ENCODE measurements at regions not wholly inside any gene's neighbourhood (a gene's known extent, or its start where the extent isn't known, plus 50 kb on each side); places are given as distances from the start of the nearest gene placed in this dataset.
"Not testable (repeated sequence)": the region's sequence is repeated elsewhere in the genome, so short reads cannot be mapped to it uniquely, and the experiment has no call there.

DNA sequence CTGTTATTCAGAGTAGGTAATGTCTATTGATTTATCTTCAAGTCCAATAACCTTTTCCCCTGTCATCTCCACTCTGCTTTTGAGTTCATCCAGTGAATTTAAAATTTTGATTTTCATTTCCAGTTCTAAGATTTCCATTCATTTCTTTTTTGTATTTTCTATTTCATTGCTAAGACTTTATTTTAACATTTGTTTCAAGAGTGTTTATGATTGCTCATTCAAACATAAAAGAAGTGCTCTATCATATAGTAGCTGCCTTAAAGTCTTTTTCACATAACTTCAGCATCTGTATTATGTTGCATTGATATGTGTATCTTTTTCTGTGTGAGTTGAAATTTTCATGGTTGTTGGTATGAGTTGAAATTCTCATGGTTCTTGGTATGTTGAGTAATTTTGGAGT is 341.6 kb downstream of the SOX4 start:
- no peak for DNase-seq

DNA sequence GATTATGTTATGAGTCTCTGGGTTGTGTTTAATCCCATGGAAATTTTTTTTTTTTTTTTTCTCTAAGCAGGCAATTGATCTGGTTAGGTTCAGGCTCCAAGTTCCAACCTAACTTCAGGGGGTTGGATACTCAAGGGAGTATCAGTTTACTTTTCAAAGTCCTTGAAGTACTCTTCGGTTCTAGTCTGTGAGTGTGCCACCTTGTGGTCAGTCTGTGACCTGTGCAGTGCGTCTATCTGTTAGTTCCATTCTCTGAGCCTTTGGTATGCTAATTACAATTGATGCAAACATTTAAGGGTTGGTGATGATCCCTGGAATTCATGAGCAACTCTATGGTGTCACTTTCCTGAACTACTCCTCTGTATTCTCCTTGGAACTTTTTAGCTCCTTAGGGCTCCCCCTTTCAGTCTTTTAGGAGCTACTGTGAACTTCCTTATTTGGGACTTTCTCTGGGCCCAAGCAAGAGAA is 342.0 kb downstream of the SOX4 start:
- DNase-seq = no peak

DNA sequence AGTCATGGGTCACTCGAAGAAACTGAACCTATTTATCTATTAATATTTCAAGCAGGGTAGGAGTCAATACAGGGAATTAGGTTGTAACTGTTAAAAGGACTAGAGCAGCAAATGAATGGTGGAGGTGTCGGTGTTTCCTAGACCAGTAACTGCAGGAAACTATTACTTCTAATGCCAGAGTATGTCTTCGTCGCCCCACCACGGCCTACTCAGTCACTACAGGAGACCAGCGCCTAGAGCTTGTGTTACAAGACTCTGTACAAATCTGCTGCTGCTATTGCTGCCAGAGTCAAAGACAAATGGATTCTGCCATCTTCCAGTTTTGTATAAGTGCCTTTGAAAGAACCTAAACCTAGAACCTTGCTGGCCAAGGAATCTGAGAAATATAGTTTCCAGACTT is 343.9 kb downstream of the SOX4 start:
- no peak for DNase-seq

DNA sequence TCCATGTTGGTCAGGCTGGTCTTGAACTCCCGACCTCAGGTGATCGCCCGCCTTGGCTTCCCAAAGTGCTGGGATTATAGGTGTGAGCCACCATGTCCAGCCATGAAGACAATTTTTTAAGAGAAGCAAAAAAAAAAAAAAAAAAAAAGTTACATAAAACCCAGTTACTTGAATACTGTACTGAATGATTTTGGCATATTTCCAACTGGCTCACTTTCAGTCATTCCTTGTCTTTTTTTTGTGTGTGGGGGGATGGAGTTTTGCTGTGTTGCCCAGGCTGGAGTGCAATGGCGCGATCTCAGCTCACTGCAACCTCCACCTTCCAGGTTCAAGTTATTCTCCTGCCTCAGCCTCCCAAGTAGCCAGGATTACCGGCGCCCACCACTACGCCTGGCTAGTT is 345.5 kb downstream of the SOX4 start:
- not testable (repeated sequence) for DNase-seq

DNA sequence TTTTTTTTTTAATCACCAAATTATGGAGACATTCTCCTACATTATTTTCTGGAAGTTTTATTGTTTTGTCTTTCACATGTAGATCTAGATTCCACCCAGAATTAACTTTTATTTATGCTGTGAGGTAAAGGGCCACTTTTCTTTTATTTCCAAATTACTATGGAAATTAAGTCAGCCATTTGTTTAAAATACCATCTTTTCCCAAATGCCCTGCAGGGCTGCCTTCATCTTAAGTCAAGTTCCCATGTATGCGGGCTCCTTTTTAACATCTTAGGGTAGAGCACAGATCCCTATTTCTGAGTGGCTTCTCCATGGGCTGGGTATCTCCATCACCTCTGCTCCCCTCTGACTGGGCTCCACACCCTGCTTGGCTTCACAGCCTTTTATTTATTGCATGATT is 348.4 kb downstream of the SOX4 start:
- no peak for DNase-seq

DNA sequence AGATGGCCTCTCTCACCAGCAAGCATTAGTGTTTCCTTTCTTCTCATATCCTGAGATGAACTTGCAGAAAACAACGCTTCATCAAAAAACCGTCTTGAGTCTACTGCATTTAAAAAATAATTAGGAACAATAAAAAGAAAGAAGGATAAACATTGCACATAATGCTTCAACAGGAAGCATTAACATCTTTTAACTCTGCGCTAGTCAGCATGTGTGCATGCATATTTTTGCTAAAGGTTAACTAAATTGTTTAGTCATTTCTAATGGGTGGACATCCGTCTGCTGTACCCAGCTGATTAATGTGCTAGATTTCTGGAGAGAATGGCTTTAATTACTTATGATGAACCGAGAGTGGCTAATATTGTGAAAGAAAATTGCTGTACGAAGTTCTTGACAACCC is 349.3 kb downstream of the SOX4 start:
- no peak for DNase-seq

DNA sequence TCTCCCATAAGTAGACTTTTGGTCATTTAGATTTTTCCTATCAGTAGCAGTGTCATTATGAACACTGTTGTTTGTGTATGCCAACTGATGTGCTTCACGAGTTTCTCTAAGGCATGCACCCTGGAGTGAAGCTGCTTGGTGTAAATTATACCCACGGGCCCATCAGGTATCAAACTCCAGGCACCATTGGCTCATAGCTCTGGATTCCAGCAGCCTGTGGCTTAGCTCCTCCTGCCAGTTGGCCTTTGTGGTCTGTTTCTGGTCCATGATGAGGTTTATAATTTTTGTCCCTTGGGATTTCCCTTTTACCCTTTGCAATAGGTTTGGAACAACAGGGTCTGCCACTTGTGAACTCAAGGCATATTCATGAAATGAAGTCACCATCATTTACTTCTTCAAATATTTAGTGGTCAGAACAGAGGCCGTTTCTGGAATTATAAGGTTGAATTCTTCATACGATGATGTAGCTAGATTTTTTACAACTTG is 350.5 kb downstream of the PRL start:
- no peak for DNase-seq

DNA sequence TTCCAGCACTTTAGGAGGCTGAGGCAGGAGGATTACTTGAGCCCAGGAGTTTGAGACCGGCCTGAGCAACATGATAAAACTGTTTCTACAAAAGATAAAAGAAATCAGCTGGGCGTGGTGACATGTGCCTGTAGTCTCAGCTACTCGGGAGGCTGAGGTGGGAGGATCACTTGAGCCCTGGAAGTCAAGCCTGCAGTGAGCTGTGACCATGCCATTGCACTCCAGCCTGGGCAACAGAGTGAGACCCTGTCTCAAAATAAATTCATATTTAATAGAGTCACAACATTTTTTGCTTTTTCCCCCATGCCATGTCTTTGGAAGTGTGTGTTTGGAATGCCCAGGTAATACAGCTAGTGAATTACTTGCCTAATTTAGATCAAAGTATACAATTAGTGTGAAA is 349.6 kb downstream of the PRL start:
- DNase-seq = not testable (repeated sequence)

DNA sequence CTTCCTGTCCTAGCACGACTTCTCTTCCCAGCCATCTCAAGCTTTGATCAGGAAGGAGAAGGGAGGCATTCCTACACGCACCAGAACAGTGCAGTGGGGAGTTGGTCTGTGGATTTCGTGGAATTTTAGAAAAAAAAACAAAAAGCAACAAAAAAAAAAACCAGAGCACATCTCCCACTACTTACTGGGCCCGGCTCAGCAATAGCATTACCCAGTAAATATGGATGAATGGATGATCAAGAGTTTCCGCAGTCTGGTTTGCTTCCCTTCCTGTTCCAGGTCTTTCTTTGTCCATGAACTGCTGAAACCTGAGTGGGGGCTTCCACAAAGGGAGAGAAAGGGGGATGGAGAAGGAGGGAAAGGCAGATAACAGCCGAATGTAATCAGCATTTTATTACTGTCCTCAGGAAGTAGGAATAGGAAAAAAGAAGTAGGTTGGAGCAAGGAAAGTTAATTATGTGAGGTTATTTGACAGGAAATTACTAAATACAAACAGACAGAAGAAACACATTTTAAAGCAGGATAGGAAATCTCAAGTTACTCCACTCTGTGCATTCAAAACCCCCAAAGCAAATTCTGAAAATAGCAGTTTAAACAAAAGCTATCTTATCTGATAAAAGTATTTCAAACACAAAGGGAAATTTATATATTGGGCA is 349.0 kb downstream of the PRL start:
- no peak for DNase-seq

DNA sequence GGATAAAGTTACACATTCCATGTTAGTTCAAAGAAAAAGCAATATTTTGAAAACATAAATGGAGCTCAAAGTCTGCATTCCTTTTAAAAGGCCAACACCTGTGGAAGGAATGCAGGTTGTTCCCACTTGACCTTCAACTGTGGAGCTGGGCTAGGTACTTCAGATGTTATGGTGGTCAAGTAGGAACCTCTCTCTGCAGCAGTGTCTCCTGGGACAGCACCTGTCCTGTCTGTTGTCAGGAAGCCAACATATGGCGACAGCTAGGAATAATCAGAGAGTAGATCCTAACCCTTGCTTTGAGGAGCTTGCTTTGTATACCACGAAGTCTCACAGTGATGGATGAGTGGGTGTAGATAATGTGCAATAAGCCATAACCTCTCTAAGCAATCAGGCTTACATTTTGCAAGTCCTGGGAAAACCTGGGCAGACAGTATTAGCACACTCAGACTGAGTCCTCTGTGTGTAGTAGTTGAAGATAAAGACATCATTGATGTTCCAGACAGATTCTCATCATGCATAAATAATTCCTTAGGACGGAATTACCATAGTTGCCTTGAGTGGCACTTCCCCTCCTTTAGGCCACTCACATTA is 347.5 kb downstream of the PRL start:
- no peak for DNase-seq

DNA sequence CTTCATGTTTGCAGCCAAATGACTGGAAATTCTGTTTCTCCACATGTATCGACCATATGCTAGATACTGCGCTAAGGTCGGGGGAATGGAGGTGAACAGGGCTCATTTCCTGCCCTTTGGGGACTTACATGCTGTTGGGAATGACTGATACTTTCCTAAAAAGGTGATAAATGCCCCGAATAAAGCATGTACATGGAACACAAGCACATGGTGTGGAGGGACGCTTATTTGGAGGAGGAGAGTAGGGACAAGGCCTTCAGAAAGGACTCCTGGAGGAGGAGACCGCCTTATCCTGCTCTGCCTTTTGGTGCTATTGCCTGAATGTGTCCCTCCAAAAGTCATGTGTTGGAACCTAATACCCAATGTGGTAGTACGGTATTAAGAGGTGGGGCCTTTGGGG is 344.5 kb downstream of the PRL start:
- no peak for DNase-seq

DNA sequence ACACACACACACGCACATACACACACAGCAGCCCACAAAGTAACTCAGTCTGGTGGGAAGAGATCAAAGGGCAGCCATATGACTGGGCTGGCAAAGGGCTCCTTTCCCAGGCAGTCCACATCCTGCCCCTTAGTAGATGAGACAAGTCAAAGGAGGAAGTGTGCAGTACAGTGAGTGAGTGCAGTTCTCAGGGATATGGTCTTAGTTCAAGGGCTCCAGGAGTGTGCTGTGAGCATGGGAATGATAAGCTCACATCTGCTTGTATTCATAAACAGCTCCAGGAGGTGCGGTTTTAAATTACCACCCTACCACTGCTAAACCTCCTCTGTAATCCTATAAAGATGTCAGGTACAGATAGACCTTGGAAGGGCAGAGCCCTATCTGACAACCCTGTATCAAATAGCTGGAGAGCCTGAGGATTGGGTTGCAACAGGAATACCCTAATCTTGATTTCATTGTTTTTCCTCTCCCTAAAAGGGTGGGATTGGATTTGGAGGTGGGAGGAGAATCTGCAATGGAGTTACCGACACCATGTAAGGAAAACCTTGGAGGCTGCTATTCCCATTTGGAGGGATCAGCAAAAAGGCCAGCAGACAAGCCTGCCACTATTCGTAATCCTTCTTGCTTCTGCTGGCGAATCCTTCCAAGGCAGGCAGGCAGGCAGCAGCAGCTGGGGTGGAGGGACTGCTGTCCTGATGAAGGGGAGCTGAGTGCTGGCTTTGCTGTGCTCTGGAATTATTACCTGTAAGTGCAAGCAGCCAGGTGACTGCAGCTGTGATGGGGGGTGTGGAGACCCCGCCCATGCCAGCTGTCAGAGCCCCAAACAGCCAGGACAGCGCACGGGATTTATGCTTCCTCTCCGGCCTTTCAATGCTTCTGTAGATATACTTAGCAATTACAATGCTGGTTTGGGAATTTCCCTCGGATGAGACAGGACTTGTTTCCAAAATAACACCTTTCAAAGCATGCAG is 342.7 kb downstream of the PRL start:
- no peak for DNase-seq

DNA sequence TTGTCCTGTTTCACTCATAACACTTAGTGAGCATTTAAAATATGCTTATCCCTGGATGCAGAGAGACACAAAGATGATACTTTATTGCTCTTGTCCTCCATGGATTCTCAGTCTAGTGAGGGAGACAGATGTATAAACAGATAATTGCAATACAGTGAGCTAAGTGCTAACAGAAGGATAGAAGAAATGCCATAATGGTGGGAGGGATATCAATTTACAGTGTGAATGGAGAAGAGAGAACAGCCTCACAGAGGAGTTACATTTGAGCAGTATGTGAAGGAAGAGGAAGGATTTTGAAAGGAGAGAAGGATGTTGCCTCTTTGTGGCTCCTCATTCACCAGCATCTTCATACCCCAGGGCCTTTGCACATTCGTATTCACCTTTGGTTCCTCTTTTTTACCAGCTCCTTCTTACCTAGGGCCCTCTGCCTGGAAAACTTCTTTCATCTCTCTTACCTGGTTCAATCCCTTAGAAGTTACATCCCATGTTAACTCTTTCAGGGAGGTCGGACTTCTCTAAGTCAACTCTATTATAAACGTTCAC is 341.7 kb downstream of the PRL start:
- DNase-seq = no peak

DNA sequence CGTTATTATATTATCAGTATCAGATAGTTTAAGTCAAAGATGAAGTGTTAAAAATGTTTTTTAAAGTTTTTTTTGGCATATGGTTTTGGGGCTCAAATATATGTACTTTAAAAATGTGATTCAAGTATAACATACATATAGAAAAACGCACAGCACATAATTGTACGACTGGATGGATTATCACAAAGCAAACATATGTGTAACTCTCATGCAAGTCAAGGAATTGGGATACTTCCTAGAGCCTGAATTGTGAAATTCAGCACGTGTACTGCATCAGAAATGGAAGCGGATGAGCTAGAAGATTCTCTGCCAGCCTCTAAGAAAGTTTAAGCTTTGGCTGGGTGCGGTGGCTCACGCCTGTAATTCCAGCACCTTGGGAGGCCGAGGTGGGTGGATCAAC is 340.9 kb downstream of the PRL start:
- no peak for DNase-seq

DNA sequence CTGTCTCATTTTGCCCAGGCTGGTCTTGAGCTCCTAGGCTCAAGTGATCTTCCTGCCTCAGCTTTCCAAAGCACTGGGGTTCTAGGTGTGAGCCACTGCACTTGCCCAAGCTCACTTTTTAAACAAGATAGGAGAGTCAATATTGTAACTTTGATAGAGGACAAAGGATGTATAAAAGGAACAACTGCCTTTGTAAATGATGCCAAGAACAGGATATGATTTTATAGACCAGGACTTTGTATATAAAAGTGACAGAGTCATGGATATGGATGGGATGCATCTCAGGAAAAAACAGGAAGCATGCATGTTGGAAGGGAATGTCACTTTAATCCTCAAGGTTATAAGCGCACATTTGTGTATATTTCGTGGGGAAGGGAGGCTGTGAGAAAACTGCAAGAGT is 338.4 kb downstream of the PRL start:
- no peak for DNase-seq

DNA sequence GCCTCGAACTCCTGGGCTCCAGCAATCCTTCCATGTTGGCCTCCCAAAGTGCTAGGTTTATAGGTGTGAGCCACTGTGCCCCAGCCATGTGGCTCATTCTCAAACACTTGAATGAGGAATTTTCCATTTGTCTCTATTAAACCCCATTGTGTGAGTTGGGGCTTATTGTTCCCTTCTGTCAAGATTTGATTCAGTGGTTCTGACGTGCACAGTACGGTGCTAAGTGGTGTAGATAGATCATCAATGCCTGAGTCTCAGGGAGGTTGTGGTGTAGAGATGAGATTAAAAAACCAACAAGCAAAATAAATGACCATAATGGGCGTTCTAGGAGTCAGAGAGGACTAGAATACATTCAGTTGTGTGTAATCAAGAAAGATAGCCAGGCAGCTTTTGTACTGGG is 335.6 kb downstream of the PRL start:
- no peak for DNase-seq

DNA sequence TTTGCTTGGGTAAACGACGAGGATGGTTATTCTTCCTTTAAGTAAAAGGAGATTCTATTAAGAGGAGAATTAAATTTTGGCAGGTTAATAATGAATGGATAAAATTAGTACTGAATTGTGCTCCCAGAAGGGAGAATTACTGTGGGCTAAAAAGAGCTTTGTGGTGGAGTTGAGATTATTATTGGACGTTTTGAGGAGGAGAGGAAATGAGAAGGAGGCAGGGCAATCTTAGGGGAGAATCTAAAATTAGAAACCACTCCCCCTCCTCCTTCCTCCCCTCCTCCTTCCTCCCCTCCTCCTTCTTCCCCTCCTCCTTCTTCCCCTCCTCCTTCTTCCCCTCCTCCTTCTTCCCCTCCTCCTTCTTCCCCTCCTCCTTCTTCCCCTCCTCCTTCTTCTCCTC is 331.8 kb downstream of the PRL start:
- no peak for DNase-seq

DNA sequence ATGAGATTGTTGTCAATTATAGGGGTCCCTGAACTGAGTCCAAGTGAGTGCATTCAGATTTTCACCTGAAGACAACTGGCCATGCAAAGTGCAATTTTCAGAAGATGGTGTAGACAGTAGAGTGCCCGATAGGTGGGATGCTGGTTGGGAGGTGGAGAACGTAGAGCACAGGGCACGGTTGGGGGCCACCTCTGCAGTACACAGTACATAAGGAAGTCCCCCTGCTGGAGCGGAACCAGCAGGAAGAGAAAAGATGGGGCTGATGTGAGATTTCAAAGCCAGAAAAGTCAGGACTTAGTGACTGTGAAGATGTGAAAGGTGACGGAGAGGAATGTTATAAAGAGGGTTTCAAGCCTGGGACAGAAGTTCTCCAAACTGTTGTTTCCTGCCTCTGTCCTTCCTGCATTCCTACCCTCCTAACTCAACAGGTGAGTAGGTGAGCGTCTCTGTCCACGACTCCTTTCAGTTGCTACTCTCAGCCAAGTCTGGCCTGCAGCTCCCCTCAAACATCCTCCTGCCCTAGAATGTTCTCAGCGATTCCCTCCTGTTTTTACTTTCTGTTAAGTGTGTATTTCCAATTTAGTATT is 330.8 kb downstream of the PRL start:
- no peak for DNase-seq

DNA sequence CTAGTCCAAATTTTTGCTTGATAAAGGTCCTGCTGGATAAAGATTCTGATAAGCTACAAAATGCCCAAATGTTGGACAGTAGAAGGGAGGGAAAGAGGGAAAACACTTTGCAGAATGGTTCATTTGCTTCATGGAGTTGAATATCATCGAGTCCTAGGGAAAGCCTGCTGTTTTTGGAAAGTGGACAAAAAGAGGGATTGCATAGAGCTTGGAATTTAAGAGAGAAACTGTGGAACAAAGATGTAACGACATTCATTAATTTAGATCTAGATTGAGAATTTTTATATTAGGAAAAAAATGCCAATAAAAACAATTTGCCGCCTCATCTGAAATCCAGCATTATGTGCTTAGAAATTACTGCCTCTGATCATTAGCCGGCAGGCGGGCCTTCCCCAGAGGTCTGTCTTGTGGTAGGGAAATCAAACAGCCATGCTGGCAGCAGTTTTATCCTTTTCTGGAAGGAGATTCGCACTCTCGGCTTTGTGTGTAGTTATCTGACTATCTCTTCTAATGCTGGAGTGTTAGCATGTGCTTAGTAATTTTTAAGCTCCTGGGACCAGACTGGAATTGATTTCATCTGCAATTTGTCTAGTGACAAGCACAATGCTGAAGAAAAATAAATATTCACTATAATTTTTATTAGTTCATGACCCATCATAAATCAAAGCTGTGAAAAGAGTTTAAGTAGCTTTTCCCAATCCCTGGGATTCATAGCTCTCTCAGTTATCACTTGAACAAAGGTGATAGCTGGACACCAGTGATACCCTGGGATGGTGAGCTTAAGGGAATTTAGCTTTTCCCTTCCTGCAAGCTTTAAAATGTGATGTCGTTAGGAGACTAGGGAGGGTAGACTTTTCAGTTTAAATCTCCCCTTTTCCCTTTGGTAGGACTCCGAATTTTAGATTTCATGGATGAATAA is 329.5 kb downstream of the PRL start:
- no peak for DNase-seq

DNA sequence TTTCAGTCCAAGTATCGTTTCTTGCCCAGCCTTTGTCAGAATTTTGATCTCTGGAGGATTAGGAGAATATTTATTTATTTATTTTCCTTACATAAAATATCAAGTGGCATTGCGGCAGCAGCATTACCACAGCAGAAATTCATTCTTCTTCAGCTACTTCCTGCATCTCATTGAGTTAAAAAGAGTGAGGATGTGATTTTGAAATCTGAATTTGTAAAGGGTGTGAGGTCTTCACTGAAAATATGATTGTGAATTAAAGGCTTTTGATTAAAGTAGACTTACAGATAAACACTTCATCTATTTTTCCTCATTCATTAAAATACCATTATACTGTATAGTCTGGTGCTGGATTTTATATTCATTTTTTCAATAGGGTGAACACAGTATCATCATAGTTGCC is 328.4 kb downstream of the PRL start:
- DNase-seq = no peak

DNA sequence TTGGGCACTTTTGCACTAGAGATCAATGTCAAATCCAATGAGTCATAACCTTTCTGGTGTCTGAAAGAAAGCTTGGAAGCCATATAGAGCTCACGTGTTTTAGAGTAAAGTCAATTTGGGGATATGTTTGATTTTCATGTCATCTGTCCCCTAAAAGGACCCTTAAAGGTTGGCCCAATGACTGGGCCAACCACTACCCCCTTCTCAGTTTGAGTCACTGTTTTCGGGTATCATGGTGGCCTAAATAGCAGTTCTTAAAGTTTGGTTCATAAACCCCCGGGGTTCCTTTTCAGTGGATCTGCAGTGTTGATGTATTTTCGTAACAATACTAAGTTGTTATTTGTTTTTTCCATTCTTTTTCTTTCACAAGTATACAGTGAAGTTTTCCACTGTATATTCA is 327.6 kb downstream of the PRL start:
- no peak for DNase-seq
